ES-I3 (cell line): ENCODE measurements at regions not wholly inside any gene's neighbourhood (a gene's known extent, or its start where the extent isn't known, plus 50 kb on each side); places are given as distances from the start of the nearest gene placed in this dataset.

Experiments
- H3K36me3 ChIP-seq: 2 replicates; pipeline ENCODE4 v1.6.1; 2013; ENCODE audit warnings: mild to moderate bottlenecking, low read length, control low read depth, moderate library complexity; ENCODE audit not compliant: insufficient read depth
- H3K4me1 ChIP-seq: 2 replicates; pipeline ENCODE4 v1.6.1; 2013; ENCODE audit warnings: mild to moderate bottlenecking, control low read depth, low read length; ENCODE audit not compliant: insufficient read depth
- H3K9ac ChIP-seq: 2 replicates; pipeline ENCODE4 v1.6.1; 2013; ENCODE audit warnings: low read depth, mild to moderate bottlenecking, low read length, moderate library complexity
- H3K9me3 ChIP-seq: 2 replicates; pipeline ENCODE4 v1.6.1; 2013; ENCODE audit warnings: mild to moderate bottlenecking, low read length, moderate library complexity; ENCODE audit not compliant: control insufficient read depth, insufficient read depth

GRCh38 chr18:28571929-28572328, 395.0 kb upstream of the CDH2 start:
- no peak overlapping the region for H3K9ac ChIP-seq
- no peaks in the 10 kb centered on the region for H3K4me1 ChIP-seq
- no peaks in the 10 kb centered on the region for H3K9me3 ChIP-seq
- H3K36me3 ChIP-seq = no peaks in the 10 kb centered on the region

- Histone ChIP-seq H3K36me3 (no peaks in the 10 kb centered on the region), H3K9ac (no peak overlapping the region; the same call in 1 of the 2 replicates), H3K9me3 (no peaks in the 10 kb centered on the region), H3K4me1 (no peaks in the 10 kb centered on the region)
These were observed 383.4 kb upstream of the CDH2 start for GRCh38 chr18:28560331-28560730.

GRCh38 chr18:28559511-28559910, 382.6 kb upstream of the CDH2 start:
- Histone ChIP-seq H3K36me3 (no peaks in the 10 kb centered on the region), H3K4me1 (no peaks in the 10 kb centered on the region), H3K9ac (no peak overlapping the region), H3K9me3 (no peaks in the 10 kb centered on the region)

GRCh38 chr18:28541934-28542333, 365.0 kb upstream of the CDH2 start:
- H3K4me1 ChIP-seq = 0 out of 2 replicates have a peak, but pooled peaks cover 5% of the 10 kb centered on the region
- no peaks in the 10 kb centered on the region for H3K36me3 ChIP-seq
- no peak overlapping the region for H3K9ac ChIP-seq
- no peaks in the 10 kb centered on the region for H3K9me3 ChIP-seq

GRCh38 chr18:28541276-28541930, 364.5 kb upstream of the CDH2 start:
- no peak overlapping the region for H3K9ac ChIP-seq
- no peaks in the 10 kb centered on the region for H3K36me3 ChIP-seq
- H3K9me3 ChIP-seq = no peaks in the 10 kb centered on the region
- 0 out of 2 replicates have a peak, but pooled peaks cover 5% of the 10 kb centered on the region for H3K4me1 ChIP-seq

- no peaks in the 10 kb centered on the region for H3K4me1 ChIP-seq
- no peaks in the 10 kb centered on the region for H3K9me3 ChIP-seq
- no peaks in the 10 kb centered on the region for H3K36me3 ChIP-seq
- H3K9ac ChIP-seq = no peak overlapping the region
These were observed 352.7 kb upstream of the CDH2 start for GRCh38 chr18:28529644-28530043.

- peaks cover 14% of the 10 kb centered on the region for H3K4me1 ChIP-seq
- no peaks in the 10 kb centered on the region for H3K9me3 ChIP-seq
- no peaks in the 10 kb centered on the region for H3K36me3 ChIP-seq
- H3K9ac ChIP-seq = no peak overlapping the region
These were observed 349.3 kb upstream of the CDH2 start for GRCh38 chr18:28526196-28526595.

GRCh38 chr18:28523758-28524475, 347.0 kb upstream of the CDH2 start:
- Histone ChIP-seq H3K36me3 (no peaks in the 10 kb centered on the region), H3K9ac (no peak overlapping the region), H3K9me3 (no peaks in the 10 kb centered on the region), H3K4me1 (peaks cover 14% of the 10 kb centered on the region)

GRCh38 chr18:28522236-28522635, 345.3 kb upstream of the CDH2 start:
- no peaks in the 10 kb centered on the region for H3K9me3 ChIP-seq
- peaks cover 14% of the 10 kb centered on the region for H3K4me1 ChIP-seq
- no peaks in the 10 kb centered on the region for H3K36me3 ChIP-seq
- no peak overlapping the region for H3K9ac ChIP-seq

GRCh38 chr18:28519997-28520396, 343.1 kb upstream of the CDH2 start:
- Histone ChIP-seq H3K4me1 (peaks cover 14% of the 10 kb centered on the region), H3K9me3 (no peaks in the 10 kb centered on the region), H3K9ac (no peak overlapping the region), H3K36me3 (no peaks in the 10 kb centered on the region)

GRCh38 chr18:28514699-28515098, 337.8 kb upstream of the CDH2 start:
- H3K36me3 ChIP-seq = no peaks in the 10 kb centered on the region
- peaks cover 3% of the 10 kb centered on the region; the same call in 1 of the 2 replicates for H3K4me1 ChIP-seq
- H3K9me3 ChIP-seq = no peaks in the 10 kb centered on the region
- no peak overlapping the region for H3K9ac ChIP-seq

GRCh38 chr18:28512357-28512756, 335.4 kb upstream of the CDH2 start:
- Histone ChIP-seq H3K36me3 (no peaks in the 10 kb centered on the region), H3K9ac (no peak overlapping the region), H3K4me1 (peaks cover 3% of the 10 kb centered on the region; the same call in 1 of the 2 replicates), H3K9me3 (no peaks in the 10 kb centered on the region)

- Histone ChIP-seq H3K36me3 (no peaks in the 10 kb centered on the region), H3K9ac (no peak overlapping the region), H3K9me3 (no peaks in the 10 kb centered on the region), H3K4me1 (peaks cover 3% of the 10 kb centered on the region; the same call in 1 of the 2 replicates)
These were observed 334.5 kb upstream of the CDH2 start for GRCh38 chr18:28511413-28511821.

- peaks cover 3% of the 10 kb centered on the region; the same call in 1 of the 2 replicates for H3K4me1 ChIP-seq
- H3K36me3 ChIP-seq = no peaks in the 10 kb centered on the region
- H3K9me3 ChIP-seq = no peaks in the 10 kb centered on the region
These were observed 333.3 kb upstream of the CDH2 start for GRCh38 chr18:28510210-28510609.

GRCh38 chr18:28504066-28504465, 327.1 kb upstream of the CDH2 start:
- Histone ChIP-seq H3K9ac (no peak overlapping the region), H3K36me3 (no peaks in the 10 kb centered on the region), H3K9me3 (no peaks in the 10 kb centered on the region), H3K4me1 (peaks cover 4% of the 10 kb centered on the region; the same call in 1 of the 2 replicates)

More at GRCh38 chr18:28510210-28510609, 333.3 kb upstream of the CDH2 start:
- no peak overlapping the region for H3K9ac ChIP-seq
